ENCODE measurements at regions not wholly inside any gene's neighbourhood (a gene's known extent, or its start where the extent isn't known, plus 50 kb on each side); places are given as distances from the start of the nearest gene placed in this dataset.

- no peaks in the 10 kb centered on the region for H3K9me3 Mint-ChIP-seq
- H3K27ac Mint-ChIP-seq: no peak overlapping the region
- H3K27me3 Mint-ChIP-seq (ENCODE audit: low read depth): no peaks in the 10 kb centered on the region
- no peaks in the 10 kb centered on the region for H3K36me3 Mint-ChIP-seq (ENCODE audit: low read depth)
- no peak overlapping the region for H3K4me3 Mint-ChIP-seq
- no peaks in the 10 kb centered on the region for H3K4me1 Mint-ChIP-seq (ENCODE audit: low read depth)
- no peak for DNase-seq (ENCODE audit: low spot score)
Measured at GRCh38 chr9:107888773-107889227, 399.2 kb upstream of the KLF4 start.

GRCh38 chr9:107886826-107887225 is 397.3 kb upstream of the KLF4 start:
- H3K4me3 Mint-ChIP-seq: no peak overlapping the region
- no peak for DNase-seq (ENCODE audit: low spot score)
- H3K36me3 Mint-ChIP-seq (ENCODE audit: low read depth): no peaks in the 10 kb centered on the region
- no peaks in the 10 kb centered on the region for H3K4me1 Mint-ChIP-seq (ENCODE audit: low read depth)
- H3K9me3 Mint-ChIP-seq: no peaks in the 10 kb centered on the region
- H3K27ac Mint-ChIP-seq: no peak overlapping the region
- H3K27me3 Mint-ChIP-seq (ENCODE audit: low read depth): no peaks in the 10 kb centered on the region

- H3K27ac Mint-ChIP-seq: no peak overlapping the region
- no peak for DNase-seq (ENCODE audit: low spot score)
- H3K4me1 Mint-ChIP-seq (ENCODE audit: low read depth): no peaks in the 10 kb centered on the region
- no peaks in the 10 kb centered on the region for H3K36me3 Mint-ChIP-seq (ENCODE audit: low read depth)
- no peaks in the 10 kb centered on the region for H3K27me3 Mint-ChIP-seq (ENCODE audit: low read depth)
- H3K9me3 Mint-ChIP-seq: no peaks in the 10 kb centered on the region
- H3K4me3 Mint-ChIP-seq: no peak overlapping the region
Measured at GRCh38 chr9:107883496-107884124, 394.0 kb upstream of the KLF4 start.

- H3K4me1 Mint-ChIP-seq (ENCODE audit: low read depth): no peaks in the 10 kb centered on the region
- no peaks in the 10 kb centered on the region for H3K36me3 Mint-ChIP-seq (ENCODE audit: low read depth)
- no peaks in the 10 kb centered on the region for H3K27me3 Mint-ChIP-seq (ENCODE audit: low read depth)
- H3K27ac Mint-ChIP-seq: no peak overlapping the region
- no peak for DNase-seq (ENCODE audit: low spot score)
- H3K9me3 Mint-ChIP-seq: no peaks in the 10 kb centered on the region
- no peak overlapping the region for H3K4me3 Mint-ChIP-seq
Measured at GRCh38 chr9:107881626-107882300, 392.2 kb upstream of the KLF4 start.

GRCh38 chr9:107878462-107878861 is 388.9 kb upstream of the KLF4 start:
- Mint-ChIP-seq H3K4me1 (ENCODE audit: low read depth) (no peaks in the 10 kb centered on the region), H3K4me3 (no peak overlapping the region), H3K9me3 (no peaks in the 10 kb centered on the region), H3K27ac (no peak overlapping the region), H3K27me3 (ENCODE audit: low read depth) (no peaks in the 10 kb centered on the region), H3K36me3 (ENCODE audit: low read depth) (no peaks in the 10 kb centered on the region)
- no peak for DNase-seq (ENCODE audit: low spot score)

GRCh38 chr9:107875571-107875980 is 386.0 kb upstream of the KLF4 start:
- H3K27me3 Mint-ChIP-seq (ENCODE audit: low read depth): no peaks in the 10 kb centered on the region
- no peak for DNase-seq (ENCODE audit: low spot score)
- H3K4me1 Mint-ChIP-seq (ENCODE audit: low read depth): no peaks in the 10 kb centered on the region
- H3K4me3 Mint-ChIP-seq: no peak overlapping the region
- H3K9me3 Mint-ChIP-seq: no peaks in the 10 kb centered on the region
- no peak overlapping the region for H3K27ac Mint-ChIP-seq
- H3K36me3 Mint-ChIP-seq (ENCODE audit: low read depth): no peaks in the 10 kb centered on the region

- H3K4me3 Mint-ChIP-seq: no peak overlapping the region
- no peak for DNase-seq (ENCODE audit: low spot score)
- H3K27ac Mint-ChIP-seq: no peak overlapping the region
- no peaks in the 10 kb centered on the region for H3K36me3 Mint-ChIP-seq (ENCODE audit: low read depth)
- no peaks in the 10 kb centered on the region for H3K4me1 Mint-ChIP-seq (ENCODE audit: low read depth)
- H3K27me3 Mint-ChIP-seq (ENCODE audit: low read depth): no peaks in the 10 kb centered on the region
- no peaks in the 10 kb centered on the region for H3K9me3 Mint-ChIP-seq
Measured at GRCh38 chr9:107874591-107875369, 385.2 kb upstream of the KLF4 start.

GRCh38 chr9:107874137-107874536 is 384.6 kb upstream of the KLF4 start:
- Mint-ChIP-seq H3K4me1 (ENCODE audit: low read depth) (no peaks in the 10 kb centered on the region), H3K36me3 (ENCODE audit: low read depth) (no peaks in the 10 kb centered on the region), H3K27me3 (ENCODE audit: low read depth) (no peaks in the 10 kb centered on the region), H3K9me3 (no peaks in the 10 kb centered on the region), H3K4me3 (no peak overlapping the region), H3K27ac (no peak overlapping the region)
- no peak for DNase-seq (ENCODE audit: low spot score)

GRCh38 chr9:107872457-107873192 is 383.1 kb upstream of the KLF4 start:
- DNase-seq (ENCODE audit: low spot score): no peak
- Mint-ChIP-seq H3K27ac (no peak overlapping the region), H3K27me3 (ENCODE audit: low read depth) (no peaks in the 10 kb centered on the region), H3K4me1 (ENCODE audit: low read depth) (no peaks in the 10 kb centered on the region), H3K36me3 (ENCODE audit: low read depth) (no peaks in the 10 kb centered on the region), H3K9me3 (no peaks in the 10 kb centered on the region), H3K4me3 (no peak overlapping the region)

GRCh38 chr9:107870927-107871680 is 381.5 kb upstream of the KLF4 start:
- DNase-seq (ENCODE audit: low spot score): no peak
- no peaks in the 10 kb centered on the region for H3K27me3 Mint-ChIP-seq (ENCODE audit: low read depth)
- H3K9me3 Mint-ChIP-seq: no peaks in the 10 kb centered on the region
- no peaks in the 10 kb centered on the region for H3K4me1 Mint-ChIP-seq (ENCODE audit: low read depth)
- H3K36me3 Mint-ChIP-seq (ENCODE audit: low read depth): no peaks in the 10 kb centered on the region
- no peak overlapping the region for H3K4me3 Mint-ChIP-seq
- H3K27ac Mint-ChIP-seq: no peak overlapping the region

- DNase-seq (ENCODE audit: low spot score): no peak
- Mint-ChIP-seq H3K4me1 (ENCODE audit: low read depth) (no peaks in the 10 kb centered on the region), H3K27me3 (ENCODE audit: low read depth) (no peaks in the 10 kb centered on the region), H3K36me3 (ENCODE audit: low read depth) (no peaks in the 10 kb centered on the region), H3K27ac (no peak overlapping the region), H3K4me3 (no peak overlapping the region), H3K9me3 (no peaks in the 10 kb centered on the region)
Measured at GRCh38 chr9:107870221-107870620, 380.7 kb upstream of the KLF4 start.

DNA sequence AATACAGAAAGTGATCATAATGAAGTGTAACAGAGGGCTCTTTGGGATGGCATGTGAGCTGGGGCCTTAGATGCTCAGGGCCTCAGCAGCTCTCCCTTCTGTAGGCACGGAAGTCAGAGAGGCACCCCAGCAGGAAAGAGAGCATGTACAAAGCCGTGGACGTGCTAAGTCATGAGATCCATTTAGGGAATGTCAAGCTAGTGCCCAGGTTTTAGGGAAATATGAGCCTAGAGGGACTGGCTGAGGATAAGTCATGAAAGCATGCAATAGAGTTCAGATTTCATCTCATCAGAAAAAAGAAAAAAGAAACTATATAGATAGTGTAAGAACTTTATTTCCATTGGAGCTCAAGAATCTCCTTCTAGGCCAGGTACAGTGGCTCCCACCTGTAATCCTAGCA is 379.5 kb upstream of the KLF4 start:
- Mint-ChIP-seq H3K36me3 (ENCODE audit: low read depth) (no peaks in the 10 kb centered on the region), H3K27me3 (ENCODE audit: low read depth) (no peaks in the 10 kb centered on the region), H3K9me3 (no peaks in the 10 kb centered on the region), H3K4me1 (ENCODE audit: low read depth) (no peaks in the 10 kb centered on the region), H3K4me3 (no peak overlapping the region), H3K27ac (no peak overlapping the region)
- no peak for DNase-seq (ENCODE audit: low spot score)

- Mint-ChIP-seq H3K9me3 (no peaks in the 10 kb centered on the region), H3K27me3 (ENCODE audit: low read depth) (no peaks in the 10 kb centered on the region), H3K27ac (no peak overlapping the region), H3K36me3 (ENCODE audit: low read depth) (no peaks in the 10 kb centered on the region), H3K4me3 (no peak overlapping the region), H3K4me1 (ENCODE audit: low read depth) (no peaks in the 10 kb centered on the region)
- no peak for DNase-seq (ENCODE audit: low spot score)
Measured at GRCh38 chr9:107868186-107868585, 378.6 kb upstream of the KLF4 start.

All from T-helper 2 cell treated with Interferon-gamma antibody and Interleukin-4, amounts not matched to agents 5 μg/mL and 100 μg/mL, for 36 hours (primary cell).